NCI-H524 (cell line): ENCODE measurements at regions not wholly inside any gene's neighbourhood (a gene's known extent, or its start where the extent isn't known, plus 50 kb on each side); places are given as distances from the start of the nearest gene placed in this dataset.

Experiments used
- DNase-seq, 2 experiments: peaks; one replicate each; lab custom pipeline; 2025; lab: John Stamatoyannopoulos, UW

- DNase-seq = no peak
These were observed 463.2 kb upstream of the KLF4 start for GRCh38 chr9:107952773-107953172.

GRCh38 chr9:107951511-107951910, 461.9 kb upstream of the KLF4 start:
- no peak for DNase-seq

GRCh38 chr9:107949061-107949460, 459.5 kb upstream of the KLF4 start:
- DNase-seq = no peak

GRCh38 chr9:107948601-107949000, 459.0 kb upstream of the KLF4 start:
- no peak for DNase-seq

GRCh38 chr9:107948086-107948485, 458.5 kb upstream of the KLF4 start:
- DNase-seq = no peak

GRCh38 chr9:107946364-107947141, 457.0 kb upstream of the KLF4 start:
- DNase-seq = no peak

- no peak for DNase-seq
These were observed 456.4 kb upstream of the KLF4 start for GRCh38 chr9:107945961-107946360.

GRCh38 chr9:107945493-107945892, 455.9 kb upstream of the KLF4 start:
- no peak for DNase-seq

- DNase-seq = no peak
These were observed 454.8 kb upstream of the KLF4 start for GRCh38 chr9:107944387-107944786.

- DNase-seq = no peak
These were observed 454.3 kb upstream of the KLF4 start for GRCh38 chr9:107943901-107944300.

- no peak for DNase-seq
These were observed 453.3 kb upstream of the KLF4 start for GRCh38 chr9:107942856-107943255.

- DNase-seq = no peak
These were observed 452.7 kb upstream of the KLF4 start for GRCh38 chr9:107942291-107942690.

GRCh38 chr9:107940616-107941595, 451.3 kb upstream of the KLF4 start:
- no peak for DNase-seq

- peak; percentile 66 to 77 for DNase-seq
These were observed 449.3 kb upstream of the KLF4 start for GRCh38 chr9:107938801-107939386.

- DNase-seq = no peak
These were observed 446.4 kb upstream of the KLF4 start for GRCh38 chr9:107935931-107936330.

- DNase-seq = no peak
These were observed 443.9 kb upstream of the KLF4 start for GRCh38 chr9:107933516-107933915.

GRCh38 chr9:107933097-107933496, 443.5 kb upstream of the KLF4 start:
- no peak for DNase-seq

- no peak for DNase-seq
These were observed 443.0 kb upstream of the KLF4 start for GRCh38 chr9:107932601-107933000.

GRCh38 chr9:107932046-107932445, 442.5 kb upstream of the KLF4 start:
- DNase-seq = no peak

- DNase-seq = no peak
These were observed 441.6 kb upstream of the KLF4 start for GRCh38 chr9:107931071-107931715.

- no peak for DNase-seq
These were observed 439.9 kb upstream of the KLF4 start for GRCh38 chr9:107929443-107929842.
